ENCODE measurements at regions not wholly inside any gene's neighbourhood (a gene's known extent, or its start where the extent isn't known, plus 50 kb on each side); places are given as distances from the start of the nearest gene placed in this dataset.

DNA sequence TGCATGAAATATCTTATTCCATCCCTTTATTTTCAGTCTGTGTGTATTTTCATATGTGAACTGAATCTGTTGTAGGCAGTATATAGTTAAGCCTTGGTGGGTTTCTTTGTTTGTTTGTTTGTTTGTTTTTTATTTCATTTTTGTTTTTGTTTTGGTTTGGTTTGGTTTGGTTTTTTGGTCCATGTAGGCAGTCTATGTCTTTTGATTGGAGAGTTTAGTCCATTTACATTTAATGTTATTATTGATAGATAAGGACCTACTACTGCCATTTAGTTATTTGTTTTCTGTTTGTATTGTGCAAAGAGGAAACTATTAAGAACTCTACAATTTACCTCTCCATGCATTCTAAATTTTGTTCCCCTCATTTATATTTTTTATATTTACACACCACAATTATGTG is 695.9 kb upstream of the GRM3 start:
- TF ChIP-seq, protein P1, sequence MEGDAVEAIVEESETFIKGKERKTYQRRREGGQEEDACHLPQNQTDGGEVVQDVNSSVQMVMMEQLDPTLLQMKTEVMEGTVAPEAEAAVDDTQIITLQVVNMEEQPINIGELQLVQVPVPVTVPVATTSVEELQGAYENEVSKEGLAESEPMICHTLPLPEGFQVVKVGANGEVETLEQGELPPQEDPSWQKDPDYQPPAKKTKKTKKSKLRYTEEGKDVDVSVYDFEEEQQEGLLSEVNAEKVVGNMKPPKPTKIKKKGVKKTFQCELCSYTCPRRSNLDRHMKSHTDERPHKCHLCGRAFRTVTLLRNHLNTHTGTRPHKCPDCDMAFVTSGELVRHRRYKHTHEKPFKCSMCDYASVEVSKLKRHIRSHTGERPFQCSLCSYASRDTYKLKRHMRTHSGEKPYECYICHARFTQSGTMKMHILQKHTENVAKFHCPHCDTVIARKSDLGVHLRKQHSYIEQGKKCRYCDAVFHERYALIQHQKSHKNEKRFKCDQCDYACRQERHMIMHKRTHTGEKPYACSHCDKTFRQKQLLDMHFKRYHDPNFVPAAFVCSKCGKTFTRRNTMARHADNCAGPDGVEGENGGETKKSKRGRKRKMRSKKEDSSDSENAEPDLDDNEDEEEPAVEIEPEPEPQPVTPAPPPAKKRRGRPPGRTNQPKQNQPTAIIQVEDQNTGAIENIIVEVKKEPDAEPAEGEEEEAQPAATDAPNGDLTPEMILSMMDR (IDR thresholded peaks at IDR 0.05; ENCODE audit: low read depth, low read length, missing input control): no peak
- no peak for TF ChIP-seq YY1 (IDR thresholded peaks at IDR 0.05)

Data from liver (tissue), 2 donors.